B cell (primary cell): ENCODE measurements at regions not wholly inside any gene's neighbourhood (a gene's known extent, or its start where the extent isn't known, plus 50 kb on each side); places are given as distances from the start of the nearest gene placed in this dataset.
"Not testable (repeated sequence)": the region's sequence is repeated elsewhere in the genome, so short reads cannot be mapped to it uniquely, and the experiment has no call there.

Experiments used
- ATAC-seq: fragments of 200-7000 bp; cut with Tn5 transposase; one replicate; pipeline ENCODE4 v1.10.0; 2021; ENCODE audit warnings: low read depth, mild to moderate bottlenecking, moderate number of reproducible peaks, moderate library complexity
- CTCF ChIA-PET: fragments of 350-600 bp; sonication (Branson Sonifier 250); formaldehyde crosslinking; loops from one replicate; lab custom pipeline; 2021; ENCODE audit warnings: antibody characterized with exemption, inconsistent platforms; lab: Charles Lee
- POLR2A ChIA-PET: fragments of 350-600 bp; sonication (Branson Sonifier 250); formaldehyde crosslinking; loops from one replicate; lab custom pipeline; 2021; ENCODE audit warnings: antibody characterized with exemption; lab: Charles Lee
- DNase-seq: peaks from one replicate; pipeline ENCODE4 v3.0.0; 2013
- H2AFZ ChIP-seq: 2 replicates; pipeline ENCODE4 v1.6.1; 2012; ENCODE audit warnings: mild to moderate bottlenecking, low read depth, low read length; ENCODE audit not compliant: insufficient read depth, poor library complexity, severe bottlenecking
- H3K27ac ChIP-seq, 2 donors: 1 replicate in 1 of 2; 2 replicates in 1 of 2; pipeline ENCODE4 v1.5.1; 2012 to 2013; ENCODE audit warnings: low read length in 2 of 2, mild to moderate bottlenecking in 2 of 2, moderate library complexity in 1 of 2
- H3K27me3 ChIP-seq, 4 experiments: fragments of 200-600 bp in 1 of 4; sonication (generic) in 1 of 4; replicated peaks in 1 of 4; 1 replicate in 2 of 4; 2 replicates in 2 of 4; pipeline versions ENCODE4 v1.6.1 to v1.7.0; 2013 to 2016; ENCODE audit warnings: low read length in 3 of 4, mild to moderate bottlenecking in 2 of 4, mixed read lengths in 1 of 4, moderate library complexity in 1 of 4; ENCODE audit not compliant: insufficient read depth in 4 of 4, control insufficient read depth in 3 of 4; ENCODE audit errors: control extremely low read depth in 1 of 4
- H3K36me3 ChIP-seq, 2 experiments: replicated peaks in 1 of 2; 1 replicate in 1 of 2; 2 replicates in 1 of 2; pipeline versions ENCODE4 v1.6.1 to v1.7.1; 2013; ENCODE audit warnings: low read length in 1 of 2; ENCODE audit not compliant: insufficient read depth in 2 of 2, control insufficient read depth in 1 of 2; ENCODE audit errors: control extremely low read depth in 1 of 2, extremely low read depth in 1 of 2
- H3K4me1 ChIP-seq, 2 donors: fragments of 200-600 bp in 1 of 2; sonication (generic) in 1 of 2; 1 replicate in 1 of 2; 2 replicates in 1 of 2; pipeline versions ENCODE4 v1.5.1 to v1.6.1; 2013 to 2017; ENCODE audit warnings: low read length in 2 of 2; ENCODE audit not compliant: control insufficient read depth in 2 of 2, insufficient read depth in 2 of 2
- H3K4me2 ChIP-seq: replicated peaks from 2 replicates; pipeline ENCODE3; 2012; ENCODE audit warnings: mild to moderate bottlenecking, low read depth, low read length; ENCODE audit not compliant: poor library complexity, severe bottlenecking
- H3K4me3 ChIP-seq, 5 experiments: fragments of 200-600 bp in 1 of 5; sonication (generic) in 1 of 5; 1 replicate in 3 of 5; 2 replicates in 2 of 5; pipeline versions ENCODE4 v1.5.1 to v1.7.0; 2011 to 2016; ENCODE audit warnings: low read length in 4 of 5, mild to moderate bottlenecking in 4 of 5, low read depth in 2 of 5, control low read depth in 1 of 5, moderate library complexity in 1 of 5; ENCODE audit not compliant: insufficient read depth in 1 of 5; ENCODE audit errors: control extremely low read depth in 1 of 5, extremely low read depth in 1 of 5
- H3K79me2 ChIP-seq: fragments of 200-600 bp; sonication (generic); one replicate; pipeline ENCODE4 v1.6.0; 2016; ENCODE audit warnings: low read length; ENCODE audit not compliant: control insufficient read depth, insufficient read depth
- H3K9ac ChIP-seq: fragments of 200-600 bp; sonication (generic); 2 replicates; pipeline ENCODE4 v1.6.1; 2017; ENCODE audit warnings: mild to moderate bottlenecking, low read length, moderate library complexity
- H3K9me3 ChIP-seq, 3 donors: one replicate each; pipeline versions ENCODE4 v1.6.1 to v1.7.1; 2013; ENCODE audit warnings: low read length in 2 of 3; ENCODE audit not compliant: control insufficient read depth in 2 of 3, insufficient read depth in 1 of 3; ENCODE audit errors: control extremely low read depth in 1 of 3
- H4K20me1 ChIP-seq: 2 replicates; pipeline ENCODE4 v1.6.0; 2012; ENCODE audit warnings: mild to moderate bottlenecking, low read length; ENCODE audit not compliant: insufficient read depth, control insufficient read depth, poor library complexity, severe bottlenecking
- H3K27ac Mint-ChIP-seq: one replicate; pipeline ENCODE4 v1.8.0; 2021; ENCODE audit warnings: mixed read lengths
- H3K27me3 Mint-ChIP-seq: one replicate; pipeline ENCODE4 v1.8.0; 2021; ENCODE audit warnings: mixed read lengths
- H3K4me1 Mint-ChIP-seq: one replicate; pipeline ENCODE4 v1.8.0; 2021; ENCODE audit warnings: mixed read lengths
- H3K4me3 Mint-ChIP-seq: one replicate; pipeline ENCODE4 v1.8.0; 2021; ENCODE audit warnings: mixed read lengths
- H3K9me3 Mint-ChIP-seq: one replicate; pipeline ENCODE4 v1.8.0; 2022; ENCODE audit warnings: mixed read lengths; ENCODE audit not compliant: insufficient read depth
- EZH2 ChIP-seq: IDR thresholded peaks from 2 replicates; pipeline ENCODE4 v1.6.1; 2012; ENCODE audit warnings: borderline replicate concordance, low read depth, mild to moderate bottlenecking, moderate library complexity, low read length; ENCODE audit not compliant: insufficient read depth, poor library complexity, severe bottlenecking
- WGBS: methylation state at CpG from one replicate; pipeline ENCODE4 v1.1.5; 2013; ENCODE audit warnings: missing lambda C conversion rate; ENCODE audit not compliant: insufficient coverage; 5-methylcytosine and 5-hydroxymethylcytosine counted together
- intact Hi-C: fragments of 100-400 bp; cut with micrococcal nuclease; formaldehyde crosslinking; loops from one replicate; pipeline ENCODE4 v1.10.0; 2022
- TF ChIP-seq, protein P1 (sequence below): fragments of 200-600 bp; IDR thresholded peaks from one replicate; pipeline ENCODE4 v1.8.0; 2022; ENCODE audit warnings: antibody characterized with exemption, mild to moderate bottlenecking

DNA sequence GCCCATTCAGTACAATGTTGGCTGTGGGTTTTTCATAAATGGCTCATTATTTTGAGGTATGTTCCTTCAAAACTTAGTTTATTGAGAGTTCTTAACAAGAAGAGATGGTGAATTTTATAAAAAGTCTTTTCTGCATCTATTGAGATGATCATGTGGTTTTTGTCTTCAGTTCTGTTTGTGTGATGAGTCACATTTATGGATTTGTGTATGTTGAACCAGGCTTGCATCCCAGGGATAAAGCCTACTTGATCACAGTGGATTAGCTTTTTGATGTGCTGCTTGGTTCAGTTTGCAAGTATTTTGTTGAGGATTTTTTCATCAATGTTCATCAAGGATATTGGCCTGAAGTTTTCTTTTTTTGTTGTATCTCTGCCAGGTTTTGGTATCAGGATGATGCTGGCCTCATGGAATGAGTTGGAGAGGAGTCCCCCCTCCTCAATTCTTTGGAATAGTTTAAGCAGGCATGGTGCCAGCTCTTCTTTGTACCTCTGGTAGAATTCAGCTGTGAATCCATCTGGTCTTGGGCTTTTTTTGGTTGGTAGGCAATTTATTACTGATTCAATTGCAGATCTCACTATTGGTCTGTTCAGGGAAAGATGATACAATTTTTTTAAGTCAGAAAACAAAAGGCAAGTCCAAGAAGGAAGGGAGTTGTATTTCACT lies 136.4 kb downstream of the ARL4C start:
- H3K9ac ChIP-seq, H3K36me3 ChIP-seq, ATAC-seq, H3K4me2 ChIP-seq, H3K79me2 ChIP-seq, H2AFZ ChIP-seq, H3K4me3 ChIP-seq, H3K4me3 Mint-ChIP-seq, DNase-seq, POLR2A ChIA-PET, H3K9me3 ChIP-seq, H3K27ac Mint-ChIP-seq, H3K9me3 Mint-ChIP-seq, H4K20me1 ChIP-seq, H3K27ac ChIP-seq: not testable (repeated sequence)
- Histone ChIP-seq H3K4me1 (peaks cover 7 to 14% of the 10 kb centered on the region in 2 donors), H3K27me3 (peaks cover 0 to 18% (median 9%) of the 10 kb centered on the region in 4 experiments)
- CTCF ChIA-PET, result interaction anchor here (1.0 kb wide), 1 partner anchor 11 kb away, joined by 3 read pairs; no protein-coding TSS in a partner anchor
- peaks cover 11% of the 10 kb centered on the region for H3K4me1 Mint-ChIP-seq
- intact Hi-C loops, result loop anchor here (10.0 kb wide), 1 partner anchor 54 kb away; no protein-coding TSS in a partner anchor
- peaks cover 33% of the 10 kb centered on the region for H3K27me3 Mint-ChIP-seq

DNA sequence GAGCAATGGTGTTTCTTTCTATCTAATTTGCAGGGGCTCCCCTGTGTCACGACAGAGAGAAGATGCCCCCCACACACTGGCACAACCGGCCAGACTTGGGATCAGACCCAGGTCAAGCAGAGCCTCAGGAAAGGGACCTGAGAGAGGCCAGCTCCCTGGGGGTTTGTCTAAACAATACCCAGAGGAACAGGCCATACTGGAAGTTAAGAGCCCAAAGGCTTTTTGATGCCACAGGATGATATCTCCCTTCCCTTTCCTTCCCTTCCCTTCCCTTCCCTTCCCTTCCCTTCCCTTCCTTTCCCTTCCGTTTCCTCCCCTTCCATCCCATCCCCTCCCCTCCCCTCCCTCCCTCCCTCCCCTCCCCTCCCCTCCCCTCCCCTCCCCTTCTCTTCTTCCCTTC lies 139.2 kb downstream of the ARL4C start:
- H3K4me3 ChIP-seq, result no peak overlapping the region
- Mint-ChIP-seq H3K27me3 (peaks cover 17% of the 10 kb centered on the region), H3K27ac (no peak overlapping the region), H3K4me1 (peaks cover 15% of the 10 kb centered on the region), H3K4me3 (no peak overlapping the region), H3K9me3 (peaks cover 11% of the 10 kb centered on the region)
- no peak overlapping the region for H3K4me2 ChIP-seq
- H3K79me2 ChIP-seq, result no peaks in the 10 kb centered on the region
- no peak overlapping the region for H3K27ac ChIP-seq
- H3K4me1 ChIP-seq, result peaks cover 9 to 11% of the 10 kb centered on the region in 2 donors
- DNase-seq, result no peak
- ChIA-PET POLR2A (no interaction called here), CTCF (interaction anchor here (0.7 to 1.4 kb wide), 2 partner anchors 11 to 169 kb away, joined by 3 read pairs; no protein-coding TSS in a partner anchor)
- no peak overlapping the region for H2AFZ ChIP-seq
- H3K9me3 ChIP-seq, result peaks cover 0 to 11% (median 3%) of the 10 kb centered on the region in 3 donors
- H3K27me3 ChIP-seq, result peaks cover 0 to 6% (median 3%) of the 10 kb centered on the region in 4 experiments
- H3K36me3 ChIP-seq, result no peaks in the 10 kb centered on the region
- no peak for ATAC-seq
- TF ChIP-seq, protein P1, sequence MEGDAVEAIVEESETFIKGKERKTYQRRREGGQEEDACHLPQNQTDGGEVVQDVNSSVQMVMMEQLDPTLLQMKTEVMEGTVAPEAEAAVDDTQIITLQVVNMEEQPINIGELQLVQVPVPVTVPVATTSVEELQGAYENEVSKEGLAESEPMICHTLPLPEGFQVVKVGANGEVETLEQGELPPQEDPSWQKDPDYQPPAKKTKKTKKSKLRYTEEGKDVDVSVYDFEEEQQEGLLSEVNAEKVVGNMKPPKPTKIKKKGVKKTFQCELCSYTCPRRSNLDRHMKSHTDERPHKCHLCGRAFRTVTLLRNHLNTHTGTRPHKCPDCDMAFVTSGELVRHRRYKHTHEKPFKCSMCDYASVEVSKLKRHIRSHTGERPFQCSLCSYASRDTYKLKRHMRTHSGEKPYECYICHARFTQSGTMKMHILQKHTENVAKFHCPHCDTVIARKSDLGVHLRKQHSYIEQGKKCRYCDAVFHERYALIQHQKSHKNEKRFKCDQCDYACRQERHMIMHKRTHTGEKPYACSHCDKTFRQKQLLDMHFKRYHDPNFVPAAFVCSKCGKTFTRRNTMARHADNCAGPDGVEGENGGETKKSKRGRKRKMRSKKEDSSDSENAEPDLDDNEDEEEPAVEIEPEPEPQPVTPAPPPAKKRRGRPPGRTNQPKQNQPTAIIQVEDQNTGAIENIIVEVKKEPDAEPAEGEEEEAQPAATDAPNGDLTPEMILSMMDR, result no peak
- no peak for TF ChIP-seq EZH2
- H3K9ac ChIP-seq, result no peak overlapping the region
- intact Hi-C loops, result no loop called here
- H4K20me1 ChIP-seq, result no peaks in the 10 kb centered on the region
- no CpG with 5 or more reads among the region's 3 CpGs for WGBS
